Body of pancreas (tissue), 4 donors: ENCODE measurements at regions not wholly inside any gene's neighbourhood (a gene's known extent, or its start where the extent isn't known, plus 50 kb on each side); places are given as distances from the start of the nearest gene placed in this dataset.

Experiments
- ATAC-seq: fragments of 150-250 bp; one replicate; pipeline ENCODE4 v1.9.1; 2016
- DNase-seq, 4 donors: peaks; one replicate each; pipeline ENCODE4 v3.0.0-alpha.2; 2019
- H3K27ac ChIP-seq, 4 donors: fragments of 200-600 bp; sonication (generic); 1 replicate in 3 of 4; 2 replicates in 1 of 4; pipeline versions ENCODE4 v1.5.1 to v1.6.1; 2016 to 2019; ENCODE audit warnings: mild to moderate bottlenecking in 1 of 4, mixed read lengths in 1 of 4, moderate library complexity in 1 of 4
- H3K27me3 ChIP-seq, 2 donors: fragments of 200-600 bp; sonication (generic); one replicate each; pipeline ENCODE4 v1.6.0; 2016; ENCODE audit warnings: mild to moderate bottlenecking in 1 of 2
- H3K36me3 ChIP-seq, 2 donors: fragments of 200-600 bp; sonication (generic); replicated peaks in 1 of 2; 2 replicates each; pipeline ENCODE4 v1.5.1; 2016; ENCODE audit warnings: low read depth in 2 of 2; ENCODE audit not compliant: insufficient read depth in 1 of 2
- H3K4me1 ChIP-seq: fragments of 200-600 bp; sonication (generic); one replicate; pipeline ENCODE4 v1.6.0; 2016
- H3K4me3 ChIP-seq, 2 donors: fragments of 200-600 bp; sonication (generic); 1 replicate in 1 of 2; 2 replicates in 1 of 2; pipeline ENCODE4 v1.5.1; 2016 to 2019
- H3K9me3 ChIP-seq, 3 donors: fragments of 200-600 bp; sonication (generic); 1 replicate in 2 of 3; 2 replicates in 1 of 3; pipeline ENCODE4 v1.5.1; 2016
- CTCF ChIP-seq, 7 experiments: fragments of 450-650 bp in 4 of 7; fragments of 200-600 bp in 3 of 7; sonication (generic) in 3 of 7; IDR thresholded peaks; one replicate each; pipeline ENCODE4 v1.5.1; 2016 to 2019; ENCODE audit warnings: antibody characterized with exemption in 7 of 7
- POLR2A ChIP-seq, 3 donors: fragments of 450-650 bp; IDR thresholded peaks; one replicate each; pipeline ENCODE4 v1.6.1; 2016; ENCODE audit warnings: antibody characterized with exemption in 3 of 3, mild to moderate bottlenecking in 2 of 3
- WGBS, 2 donors: methylation state at CpG; one replicate each; pipeline ENCODE4 v1.1.5; 2017; 5-methylcytosine and 5-hydroxymethylcytosine counted together
- intact Hi-C: fragments of 100-400 bp; cut with DNase I; formaldehyde crosslinking; loops from one replicate; pipeline ENCODE4 v1.15.1; 2023

GRCh38 chr16:35221482-35222185, 1762.2 kb downstream of the TP53TG3F start:
- intact Hi-C loops: no loop called here
- DNase-seq (no peak), ATAC-seq (no peak)
- H3K4me3 ChIP-seq: no peak overlapping the region
- no peak overlapping the region for H3K27ac ChIP-seq
- H3K4me1 ChIP-seq: no peaks in the 10 kb centered on the region
- H3K36me3 ChIP-seq: no peaks in the 10 kb centered on the region
- 72 to 74% methylated on average over 27 to 31 of the region's 32 CpGs for WGBS, 2 donors
- TF ChIP-seq CTCF (IDR thresholded peaks at IDR 0.05): no peak
- H3K9me3 ChIP-seq: no peaks in the 10 kb centered on the region
- H3K27me3 ChIP-seq: no peaks in the 10 kb centered on the region

GRCh38 chr16:35234679-35235078, 1775.3 kb downstream of the TP53TG3F start:
- Histone ChIP-seq H3K36me3 (no peaks in the 10 kb centered on the region), H3K4me3 (no peak overlapping the region), H3K27me3 (no peaks in the 10 kb centered on the region), H3K27ac (no peak overlapping the region), H3K9me3 (no peaks in the 10 kb centered on the region), H3K4me1 (no peaks in the 10 kb centered on the region)
- DNase-seq (no peak), ATAC-seq (no peak)
- intact Hi-C loops: no loop called here
- TF ChIP-seq POLR2A (IDR thresholded peaks at IDR 0.05) (no peak), CTCF (IDR thresholded peaks at IDR 0.05) (no peak)
- WGBS, 2 donors: 57 to 64% methylated on average over 1 to 2 of the region's 2 CpGs

GRCh38 chr16:35239561-35239960, 1780.1 kb downstream of the TP53TG3F start:
- no peaks in the 10 kb centered on the region for H3K4me1 ChIP-seq
- H3K36me3 ChIP-seq: no peaks in the 10 kb centered on the region
- DNase-seq (no peak), ATAC-seq (no peak)
- H3K4me3 ChIP-seq: no peak overlapping the region
- intact Hi-C loops: no loop called here
- TF ChIP-seq POLR2A (IDR thresholded peaks at IDR 0.05) (no peak), CTCF (IDR thresholded peaks at IDR 0.05) (no peak)
- 52 to 62% methylated on average over 3 of the region's 3 CpGs for WGBS, 2 donors
- no peaks in the 10 kb centered on the region for H3K9me3 ChIP-seq
- H3K27ac ChIP-seq: no peak overlapping the region
- no peaks in the 10 kb centered on the region for H3K27me3 ChIP-seq

GRCh38 chr16:35249051-35249450, 1789.6 kb downstream of the TP53TG3F start:
- DNase-seq: no peak
- TF ChIP-seq POLR2A (IDR thresholded peaks at IDR 0.05) (no peak), CTCF (IDR thresholded peaks at IDR 0.05) (no peak)
- Histone ChIP-seq H3K27me3 (no peaks in the 10 kb centered on the region), H3K4me1 (no peaks in the 10 kb centered on the region), H3K9me3 (no peaks in the 10 kb centered on the region), H3K36me3 (no peaks in the 10 kb centered on the region), H3K27ac (no peak overlapping the region), H3K4me3 (no peak overlapping the region)
- intact Hi-C loops: no loop called here
- no peak for ATAC-seq
- WGBS, 2 donors: 5 to 8% methylated on average over 1 of the region's 1 CpG

GRCh38 chr16:35252356-35252936, 1793.0 kb downstream of the TP53TG3F start:
- TF ChIP-seq CTCF (IDR thresholded peaks at IDR 0.05) (no peak), POLR2A (IDR thresholded peaks at IDR 0.05) (no peak)
- H3K27ac ChIP-seq: no peak overlapping the region
- DNase-seq: no peak
- H3K9me3 ChIP-seq: no peaks in the 10 kb centered on the region
- H3K4me3 ChIP-seq: no peak overlapping the region
- H3K27me3 ChIP-seq: no peaks in the 10 kb centered on the region
- no peak for ATAC-seq
- intact Hi-C loops: no loop called here
- WGBS, 2 donors: 59 to 75% methylated on average over 4 of the region's 4 CpGs
- H3K36me3 ChIP-seq: no peaks in the 10 kb centered on the region
- no peaks in the 10 kb centered on the region for H3K4me1 ChIP-seq
